ENCODE measurements at regions not wholly inside any gene's neighbourhood (a gene's known extent, or its start where the extent isn't known, plus 50 kb on each side); places are given as distances from the start of the nearest gene placed in this dataset.

DNA sequence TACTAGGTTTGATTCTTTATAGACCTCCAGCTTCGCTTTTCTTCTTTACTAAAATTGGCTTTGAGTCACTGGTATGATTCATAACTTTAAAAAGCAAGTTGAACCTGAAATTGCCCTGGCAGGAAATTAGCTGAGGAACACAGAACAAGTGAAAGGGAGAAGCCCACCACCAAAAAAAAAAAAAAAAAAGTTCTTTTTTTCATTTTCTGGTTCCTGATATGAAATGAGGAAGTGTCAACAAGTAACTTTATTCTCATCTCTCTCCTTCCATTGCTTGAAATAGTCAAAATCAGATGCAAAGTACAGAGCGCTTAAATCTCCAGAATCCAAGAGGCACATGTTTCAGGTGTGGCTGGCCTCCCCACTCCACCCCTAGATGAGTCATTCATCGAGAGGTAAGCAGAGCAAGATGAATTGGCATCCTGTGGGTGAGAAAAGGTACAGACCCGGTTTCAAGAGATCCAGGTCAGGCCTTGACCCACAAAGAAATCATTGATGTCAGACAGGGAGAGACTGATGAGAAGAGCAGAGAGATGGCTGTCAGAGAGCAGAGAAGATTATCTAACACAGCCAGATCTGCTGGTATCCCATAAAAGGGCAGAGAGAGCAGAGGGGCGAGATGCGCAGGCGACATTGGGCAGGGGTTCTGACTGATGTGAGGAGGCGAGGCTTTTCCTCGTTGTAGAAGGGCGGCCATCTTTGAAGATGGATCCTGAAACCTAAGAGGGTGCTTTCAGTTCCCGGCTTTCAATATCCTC, 54.8 kb upstream of the MBOAT1 start:
- dilution Hi-C loops (cut with MboI; ENCODE audit: extremely low pct_ligation_motif_present, low sequenced_read_pairs): no loop called here
- Histone ChIP-seq H3K27ac (ENCODE audit: control insufficient read depth, insufficient read depth, low read length) (peak overlapping the region; percentile 60), H3K4me2 (ENCODE audit: control insufficient read depth, extremely low read depth, insufficient read depth, low read depth, low read length) (peak overlapping the region; percentile 65)

DNA sequence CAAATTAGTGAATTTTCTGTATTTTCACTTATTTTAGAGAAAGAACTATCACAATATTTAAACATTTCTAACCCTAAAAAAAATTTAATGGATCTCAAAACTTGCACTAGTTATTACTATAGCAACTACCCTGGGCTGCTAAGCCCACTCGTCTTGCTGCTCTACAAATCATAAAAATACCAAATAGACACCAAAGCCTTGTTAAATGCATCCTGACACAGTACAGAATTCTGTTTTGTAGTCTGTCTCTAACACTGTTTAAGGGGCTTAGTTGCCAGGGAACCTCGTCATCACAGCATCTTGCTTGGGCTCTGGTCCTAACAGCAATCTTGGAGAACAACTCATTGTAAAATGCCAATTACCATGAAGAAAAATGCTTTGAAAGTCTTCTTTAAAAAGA, 56.9 kb upstream of the MBOAT1 start:
- no peak overlapping the region for H3K4me2 ChIP-seq (ENCODE audit: control insufficient read depth, extremely low read depth, insufficient read depth, low read depth, low read length)
- H3K9ac ChIP-seq (ENCODE audit: control insufficient read depth, extremely low read depth, insufficient read depth, low read length): no peak overlapping the region
- no peak for TF ChIP-seq EZH2 (IDR thresholded peaks at IDR 0.05; ENCODE audit: low read length)
- TF ChIP-seq, protein P1, sequence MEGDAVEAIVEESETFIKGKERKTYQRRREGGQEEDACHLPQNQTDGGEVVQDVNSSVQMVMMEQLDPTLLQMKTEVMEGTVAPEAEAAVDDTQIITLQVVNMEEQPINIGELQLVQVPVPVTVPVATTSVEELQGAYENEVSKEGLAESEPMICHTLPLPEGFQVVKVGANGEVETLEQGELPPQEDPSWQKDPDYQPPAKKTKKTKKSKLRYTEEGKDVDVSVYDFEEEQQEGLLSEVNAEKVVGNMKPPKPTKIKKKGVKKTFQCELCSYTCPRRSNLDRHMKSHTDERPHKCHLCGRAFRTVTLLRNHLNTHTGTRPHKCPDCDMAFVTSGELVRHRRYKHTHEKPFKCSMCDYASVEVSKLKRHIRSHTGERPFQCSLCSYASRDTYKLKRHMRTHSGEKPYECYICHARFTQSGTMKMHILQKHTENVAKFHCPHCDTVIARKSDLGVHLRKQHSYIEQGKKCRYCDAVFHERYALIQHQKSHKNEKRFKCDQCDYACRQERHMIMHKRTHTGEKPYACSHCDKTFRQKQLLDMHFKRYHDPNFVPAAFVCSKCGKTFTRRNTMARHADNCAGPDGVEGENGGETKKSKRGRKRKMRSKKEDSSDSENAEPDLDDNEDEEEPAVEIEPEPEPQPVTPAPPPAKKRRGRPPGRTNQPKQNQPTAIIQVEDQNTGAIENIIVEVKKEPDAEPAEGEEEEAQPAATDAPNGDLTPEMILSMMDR (optimal IDR thresholded peaks at IDR 0.05 in 1 of 3, IDR thresholded peaks at IDR 0.05 in 1 of 3, conservative IDR thresholded peaks at IDR 0.05 in 1 of 3; ENCODE audit: extremely low read depth in 1 of 3, insufficient read depth in 2 of 3, low read length in 3 of 3): no peak
- no peaks in the 10 kb centered on the region for H3K79me2 ChIP-seq (ENCODE audit: control insufficient read depth, insufficient read depth, low read length)
- H3K4me1 ChIP-seq (ENCODE audit: control insufficient read depth, extremely low read depth, insufficient read depth, low read length): peaks cover 14% of the 10 kb centered on the region
- H4K20me1 ChIP-seq (ENCODE audit: control insufficient read depth, extremely low read depth, insufficient read depth, low read length): no peaks in the 10 kb centered on the region
- no peaks in the 10 kb centered on the region for H3K9me1 ChIP-seq (ENCODE audit: control insufficient read depth, extremely low read depth, insufficient read depth, low read length)
- FAIRE-seq (no peak), DNase-seq (ENCODE audit: low read depth, low spot score) (no peak)
- dilution Hi-C loops (cut with MboI; ENCODE audit: extremely low pct_ligation_motif_present, low sequenced_read_pairs): no loop called here
- H3K27ac ChIP-seq (ENCODE audit: control insufficient read depth, insufficient read depth, low read length): no peak overlapping the region
- no peaks in the 10 kb centered on the region for H3K27me3 ChIP-seq (ENCODE audit: control insufficient read depth, extremely low read depth, insufficient read depth, low read length)
- no peaks in the 10 kb centered on the region for H3K36me3 ChIP-seq (ENCODE audit: control insufficient read depth in 2 of 2, extremely low read depth in 1 of 2, insufficient read depth in 2 of 2, low read length in 2 of 2)
- H3K4me3 ChIP-seq (ENCODE audit: control insufficient read depth in 2 of 3, extremely low read depth in 1 of 3, insufficient read depth in 2 of 3, low read depth in 1 of 3, low read length in 3 of 3): no peak overlapping the region
- no peaks in the 10 kb centered on the region for H3K9me3 ChIP-seq (ENCODE audit: control insufficient read depth, low read depth, low read length)
- H2AFZ ChIP-seq (ENCODE audit: control insufficient read depth, low read length): no peak overlapping the region

More for the DNA sequence above, 54.8 kb upstream of the MBOAT1 start:
- H3K9ac ChIP-seq (ENCODE audit: control insufficient read depth, extremely low read depth, insufficient read depth, low read length): no peak overlapping the region
- H3K4me1 ChIP-seq (ENCODE audit: control insufficient read depth, extremely low read depth, insufficient read depth, low read length): peaks cover 14% of the 10 kb centered on the region
- H3K79me2 ChIP-seq (ENCODE audit: control insufficient read depth, insufficient read depth, low read length): no peaks in the 10 kb centered on the region
- no peak overlapping the region for H3K4me3 ChIP-seq (ENCODE audit: control insufficient read depth in 2 of 3, extremely low read depth in 1 of 3, insufficient read depth in 2 of 3, low read depth in 1 of 3, low read length in 3 of 3)
- H2AFZ ChIP-seq (ENCODE audit: control insufficient read depth, low read length): peak overlapping the region; percentile 82
- FAIRE-seq: peak; percentile 93
- no peaks in the 10 kb centered on the region for H4K20me1 ChIP-seq (ENCODE audit: control insufficient read depth, extremely low read depth, insufficient read depth, low read length)
- H3K36me3 ChIP-seq (ENCODE audit: control insufficient read depth in 2 of 2, extremely low read depth in 1 of 2, insufficient read depth in 2 of 2, low read length in 2 of 2): no peaks in the 10 kb centered on the region
- H3K9me1 ChIP-seq (ENCODE audit: control insufficient read depth, extremely low read depth, insufficient read depth, low read length): no peaks in the 10 kb centered on the region
- H3K27me3 ChIP-seq (ENCODE audit: control insufficient read depth, extremely low read depth, insufficient read depth, low read length): no peaks in the 10 kb centered on the region
- peak; percentile 73 for DNase-seq (ENCODE audit: low read depth, low spot score)
- no peak for TF ChIP-seq EZH2 (IDR thresholded peaks at IDR 0.05; ENCODE audit: low read length)
- TF ChIP-seq, protein P1 (optimal IDR thresholded peaks at IDR 0.05 in 1 of 3, IDR thresholded peaks at IDR 0.05 in 1 of 3, conservative IDR thresholded peaks at IDR 0.05 in 1 of 3; ENCODE audit: extremely low read depth in 1 of 3, insufficient read depth in 2 of 3, low read length in 3 of 3): peak in 1 of 3 experiments; percentile 19
- peaks cover 2% of the 10 kb centered on the region for H3K9me3 ChIP-seq (ENCODE audit: control insufficient read depth, low read depth, low read length)
